ENCODE measurements at regions not wholly inside any gene's neighbourhood (a gene's known extent, or its start where the extent isn't known, plus 50 kb on each side); places are given as distances from the start of the nearest gene placed in this dataset.

- DNase-seq (ENCODE audit: low read depth), result no peak
These were observed 337.0 kb downstream of the BRD1 start for GRCh38 chr22:49490692-49491091.

- no peak for DNase-seq (ENCODE audit: low read depth)
These were observed 337.9 kb downstream of the BRD1 start for GRCh38 chr22:49489821-49490220.

GRCh38 chr22:49488943-49489342 is 338.7 kb downstream of the BRD1 start:
- DNase-seq (ENCODE audit: low read depth), result no peak

- DNase-seq (ENCODE audit: low read depth), result no peak
These were observed 339.7 kb downstream of the BRD1 start for GRCh38 chr22:49487950-49488349.

- no peak for DNase-seq (ENCODE audit: low read depth)
These were observed 341.4 kb downstream of the BRD1 start for GRCh38 chr22:49486225-49486624.

GRCh38 chr22:49483946-49484345 is 343.7 kb downstream of the BRD1 start:
- no peak for DNase-seq (ENCODE audit: low read depth)

- no peak for DNase-seq (ENCODE audit: low read depth)
These were observed 344.3 kb downstream of the BRD1 start for GRCh38 chr22:49483281-49483870.

GRCh38 chr22:49482811-49483210 is 344.9 kb downstream of the BRD1 start:
- no peak for DNase-seq (ENCODE audit: low read depth)

GRCh38 chr22:49481659-49482399 is 345.8 kb downstream of the BRD1 start:
- no peak for DNase-seq (ENCODE audit: low read depth)

- DNase-seq (ENCODE audit: low read depth), result no peak
These were observed 346.6 kb downstream of the BRD1 start for GRCh38 chr22:49480896-49481658.

GRCh38 chr22:49480331-49480730 is 347.3 kb downstream of the BRD1 start:
- DNase-seq (ENCODE audit: low read depth), result no peak

- DNase-seq (ENCODE audit: low read depth), result no peak
These were observed 348.1 kb downstream of the BRD1 start for GRCh38 chr22:49479566-49479965.

- DNase-seq (ENCODE audit: low read depth), result no peak
These were observed 350.8 kb downstream of the BRD1 start for GRCh38 chr22:49476800-49477400.

- no peak for DNase-seq (ENCODE audit: low read depth)
These were observed 351.5 kb downstream of the BRD1 start for GRCh38 chr22:49476176-49476575.

GRCh38 chr22:49475253-49475652 is 352.4 kb downstream of the BRD1 start:
- no peak for DNase-seq (ENCODE audit: low read depth)

- DNase-seq (ENCODE audit: low read depth), result no peak
These were observed 354.4 kb downstream of the BRD1 start for GRCh38 chr22:49473286-49473685.

GRCh38 chr22:49470741-49471503 is 356.8 kb downstream of the BRD1 start:
- no peak for DNase-seq (ENCODE audit: low read depth)

- no peak for DNase-seq (ENCODE audit: low read depth)
These were observed 357.6 kb downstream of the BRD1 start for GRCh38 chr22:49469896-49470740.

- no peak for DNase-seq (ENCODE audit: low read depth)
These were observed 359.0 kb downstream of the BRD1 start for GRCh38 chr22:49468487-49469198.
